ENCODE measurements at regions not wholly inside any gene's neighbourhood (a gene's known extent, or its start where the extent isn't known, plus 50 kb on each side); places are given as distances from the start of the nearest gene placed in this dataset.

DNA sequence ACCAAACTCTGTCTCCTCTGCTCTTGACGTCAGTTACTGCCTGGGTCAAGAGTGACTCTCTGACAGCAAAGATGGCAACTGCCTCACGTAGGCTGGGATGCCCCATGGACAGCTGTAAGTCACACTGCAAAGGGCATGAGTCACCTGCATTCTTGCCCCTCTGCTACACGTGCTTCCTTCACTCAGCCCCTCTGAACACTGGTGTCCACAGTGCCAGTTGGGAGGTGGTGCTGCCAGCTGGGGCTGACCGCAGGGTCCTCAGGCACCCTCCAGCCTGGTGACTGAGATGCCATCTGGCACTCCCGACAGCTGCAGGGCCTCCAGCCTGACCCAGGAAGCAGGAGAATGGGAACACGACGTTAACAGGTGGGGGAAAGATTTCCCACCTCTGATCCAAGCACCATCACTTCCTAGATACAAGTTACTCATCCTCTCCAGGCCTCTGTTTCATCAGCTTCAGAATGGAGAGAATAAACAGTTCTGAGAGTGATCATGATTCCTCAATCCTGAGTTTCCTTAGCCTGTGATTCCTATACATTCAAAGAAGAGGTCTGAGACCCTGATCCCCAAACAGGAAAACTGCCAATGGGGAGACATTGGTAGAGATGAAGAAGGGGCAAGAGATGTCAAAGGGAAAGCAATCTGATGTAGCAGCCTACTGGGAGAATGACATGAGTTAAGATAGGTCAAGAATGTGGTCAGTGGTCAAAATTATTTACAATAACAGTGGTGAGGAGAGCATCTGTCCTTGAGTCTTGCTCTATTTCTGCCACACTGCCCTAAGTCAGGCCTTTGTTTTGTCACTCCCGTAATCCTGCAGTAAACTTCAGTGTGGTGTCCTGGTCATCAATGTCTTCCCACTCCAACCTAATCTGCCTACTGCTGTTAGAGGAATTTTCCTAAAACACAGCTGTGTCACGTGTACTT, 86.1 kb upstream of the BCL6 start:
- peaks cover 0 to 18% (median 8%) of the 10 kb centered on the region in 11 experiments; a peak in 7 of 22 replicates for H3K9me3 ChIP-seq (replicated peaks in 1 of 11)
- H3K9ac ChIP-seq: no peak overlapping the region
- H3K36me3 ChIP-seq: no peaks in the 10 kb centered on the region
- no peak overlapping the region for H3K27ac ChIP-seq
- no peak for TF ChIP-seq Cebpa-rat (IDR thresholded peaks at IDR 0.05)
- H3K4me2 ChIP-seq: no peak overlapping the region
- peaks cover 7 to 22% (median 20%) of the 10 kb centered on the region in 10 experiments; a peak in 17 of 20 replicates for H3K4me1 ChIP-seq
- no peak overlapping the region for H3K4me3 ChIP-seq
- no peaks in the 10 kb centered on the region for H4K20me1 ChIP-seq
- H3K27me3 ChIP-seq: no peaks in the 10 kb centered on the region

DNA sequence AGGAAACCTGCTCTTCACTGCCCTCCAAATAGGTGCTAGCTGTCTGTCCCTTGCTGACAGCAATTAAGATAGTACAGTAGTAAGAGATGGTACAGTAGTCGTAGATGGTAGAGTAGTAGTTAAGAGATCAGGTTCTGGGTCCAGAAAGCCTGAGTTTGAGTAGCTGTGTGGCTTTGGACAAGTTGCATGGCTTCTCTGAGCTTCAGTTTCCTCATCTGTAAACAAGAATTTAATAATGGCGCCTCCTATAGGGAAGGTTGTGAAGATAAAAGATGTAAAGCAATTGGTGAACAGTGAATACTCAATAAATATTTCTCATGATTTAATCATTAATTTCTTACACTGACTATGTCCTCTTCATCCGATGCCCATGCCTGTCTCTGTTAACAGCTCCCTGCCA, 86.9 kb upstream of the BCL6 start:
- H3K27me3 ChIP-seq: no peaks in the 10 kb centered on the region
- TF ChIP-seq Cebpa-rat (IDR thresholded peaks at IDR 0.05): no peak

DNA sequence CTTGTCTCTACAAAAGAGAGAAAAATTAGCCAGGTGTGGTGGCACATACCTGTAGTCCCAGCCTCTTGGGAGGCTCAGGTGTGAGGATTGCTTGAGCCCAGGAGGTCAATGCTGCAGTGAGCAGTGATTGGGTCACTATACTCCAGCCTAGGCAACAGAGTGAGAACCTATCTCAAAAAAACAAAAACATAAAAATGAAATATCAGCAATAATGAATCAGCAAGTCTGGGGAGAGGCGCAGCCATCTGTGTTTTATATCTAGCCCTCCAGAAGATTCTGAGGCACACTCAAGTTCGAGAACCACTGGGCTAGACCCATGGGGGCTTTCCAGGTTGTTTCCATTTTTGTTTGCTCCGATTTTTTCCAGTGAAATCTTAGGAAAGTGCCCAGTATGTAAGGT, 88.1 kb upstream of the BCL6 start:
- H3K4me1 ChIP-seq: peaks cover 7 to 21% (median 18%) of the 10 kb centered on the region in 10 experiments; a peak in 17 of 20 replicates
- H4K20me1 ChIP-seq: no peaks in the 10 kb centered on the region
- H3K9me3 ChIP-seq (replicated peaks in 1 of 11): peaks cover 0 to 18% (median 7%) of the 10 kb centered on the region in 11 experiments; a peak in 6 of 22 replicates

More for the DNA sequence above, 86.9 kb upstream of the BCL6 start:
- H3K9me3 ChIP-seq (replicated peaks in 1 of 11): peaks cover 0 to 18% (median 7%) of the 10 kb centered on the region in 11 experiments; a peak in 7 of 22 replicates
- H3K4me2 ChIP-seq: no peak overlapping the region
- H3K4me1 ChIP-seq: peaks cover 7 to 22% (median 20%) of the 10 kb centered on the region in 10 experiments; a peak in 17 of 20 replicates
- no peaks in the 10 kb centered on the region for H4K20me1 ChIP-seq
- no peak overlapping the region for H3K27ac ChIP-seq
- no peaks in the 10 kb centered on the region for H3K36me3 ChIP-seq
- no peak overlapping the region for H3K4me3 ChIP-seq
- H3K9ac ChIP-seq: no peak overlapping the region

DNA sequence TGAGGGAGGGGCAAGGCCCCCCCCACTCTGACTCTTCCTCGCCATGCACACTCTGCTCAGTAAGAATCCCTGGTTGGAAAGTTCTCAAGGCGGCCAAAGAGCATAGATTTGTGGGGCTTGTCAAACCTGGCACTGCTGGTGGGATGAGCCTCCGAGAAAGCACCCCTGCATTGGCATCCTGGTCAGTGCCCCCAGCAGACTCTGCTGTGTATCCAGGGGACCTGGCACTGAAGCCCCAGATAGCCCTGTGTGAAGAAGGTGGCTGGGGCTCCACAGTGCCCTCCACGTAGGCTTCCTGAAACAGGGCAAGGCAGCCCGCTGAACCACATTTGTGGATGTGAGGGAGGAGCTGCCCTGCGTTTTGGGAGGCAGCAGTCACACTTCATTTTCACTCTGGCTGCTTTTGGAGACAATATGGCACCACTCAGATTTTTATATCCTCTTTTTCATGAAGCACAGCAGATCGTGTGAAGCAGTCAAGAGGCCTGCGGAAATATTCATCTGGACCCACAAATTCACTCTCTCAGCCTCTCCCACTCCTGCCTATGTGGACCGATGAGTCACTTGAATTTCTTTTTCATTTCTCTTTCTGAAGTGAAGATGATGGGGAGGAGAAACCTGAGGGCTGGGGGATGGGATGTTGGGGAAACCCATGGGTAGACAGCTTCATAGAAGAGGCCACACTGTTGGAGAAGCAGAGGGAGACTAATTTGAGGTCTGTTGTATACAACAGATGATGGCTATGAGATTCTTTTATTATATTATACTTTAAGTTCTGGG, 88.7 kb upstream of the BCL6 start:
- H3K27ac ChIP-seq: no peak overlapping the region
- H3K4me2 ChIP-seq: no peak overlapping the region
- no peak for TF ChIP-seq Cebpa-rat (IDR thresholded peaks at IDR 0.05)
- no peaks in the 10 kb centered on the region for H3K36me3 ChIP-seq
- H3K4me1 ChIP-seq: peaks cover 5 to 15% (median 12%) of the 10 kb centered on the region in 10 experiments; a peak in 17 of 20 replicates
- H3K9ac ChIP-seq: no peak overlapping the region
- H3K27me3 ChIP-seq: no peaks in the 10 kb centered on the region
- H4K20me1 ChIP-seq: no peaks in the 10 kb centered on the region
- H3K9me3 ChIP-seq (replicated peaks in 1 of 11): peaks cover 0 to 18% (median 7%) of the 10 kb centered on the region in 11 experiments; a peak in 6 of 22 replicates
- no peak overlapping the region for H3K4me3 ChIP-seq

More for the DNA sequence above, 88.1 kb upstream of the BCL6 start:
- H3K36me3 ChIP-seq: no peaks in the 10 kb centered on the region
- TF ChIP-seq Cebpa-rat (IDR thresholded peaks at IDR 0.05): no peak
- H3K27ac ChIP-seq: no peak overlapping the region
- H3K4me3 ChIP-seq: no peak overlapping the region
- no peaks in the 10 kb centered on the region for H3K27me3 ChIP-seq
- no peak overlapping the region for H3K4me2 ChIP-seq
- H3K9ac ChIP-seq: no peak overlapping the region

DNA sequence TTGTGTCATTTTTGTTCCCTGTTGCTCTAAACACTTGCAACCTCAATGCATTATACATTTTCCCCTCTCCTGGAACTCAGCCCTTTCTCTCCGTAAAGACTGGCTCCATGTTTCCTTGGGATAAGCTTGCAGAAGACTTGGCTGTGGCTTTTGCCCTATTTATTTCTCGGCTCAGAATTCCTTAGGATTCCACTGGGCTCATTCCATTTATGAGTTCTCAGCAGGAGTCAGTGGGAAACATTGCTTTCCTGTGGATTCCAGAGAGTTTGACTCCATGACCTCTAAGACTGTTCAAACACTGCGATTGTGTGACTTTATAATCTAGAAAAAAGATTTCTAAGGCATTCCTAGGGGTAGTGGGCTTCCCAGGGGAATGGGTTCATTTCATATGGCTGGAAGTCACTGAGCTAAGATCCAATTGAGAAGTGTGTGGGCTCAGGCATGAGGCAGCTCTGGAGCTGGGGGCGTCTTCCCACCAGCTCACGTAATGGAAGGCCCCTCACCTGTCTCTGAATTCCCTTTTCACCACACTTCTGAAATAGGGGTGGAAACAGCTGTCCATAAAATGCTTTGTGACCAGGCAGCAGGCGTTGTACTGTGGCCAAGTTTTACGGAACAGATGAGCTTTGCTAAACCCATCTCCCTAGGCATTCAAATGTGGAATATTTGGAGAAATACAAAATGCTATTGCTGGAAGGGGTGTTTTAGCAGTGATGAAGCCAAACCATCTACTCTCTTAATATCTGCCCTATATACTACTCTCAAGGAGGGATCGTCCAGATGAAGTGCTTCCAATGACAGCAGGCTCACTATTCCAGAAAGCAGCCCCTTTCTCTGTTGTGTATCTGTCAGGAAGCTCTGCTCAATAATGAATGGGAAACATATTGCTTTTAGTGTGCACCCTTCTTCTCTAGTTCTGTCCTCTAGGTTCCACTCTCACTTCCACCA, 91.8 kb upstream of the BCL6 start:
- TF ChIP-seq Cebpa-rat (IDR thresholded peaks at IDR 0.05): no peak
- H3K36me3 ChIP-seq: no peaks in the 10 kb centered on the region
- H3K9ac ChIP-seq: no peak overlapping the region
- no peaks in the 10 kb centered on the region for H3K27me3 ChIP-seq
- H3K4me1 ChIP-seq: no peaks in the 10 kb centered on the region
- no peaks in the 10 kb centered on the region for H4K20me1 ChIP-seq
- peaks cover 0 to 18% (median 7%) of the 10 kb centered on the region in 11 experiments; a peak in 6 of 22 replicates for H3K9me3 ChIP-seq (replicated peaks in 1 of 11)
- no peak overlapping the region for H3K4me3 ChIP-seq
- H3K27ac ChIP-seq: no peak overlapping the region
- no peak overlapping the region for H3K4me2 ChIP-seq

DNA sequence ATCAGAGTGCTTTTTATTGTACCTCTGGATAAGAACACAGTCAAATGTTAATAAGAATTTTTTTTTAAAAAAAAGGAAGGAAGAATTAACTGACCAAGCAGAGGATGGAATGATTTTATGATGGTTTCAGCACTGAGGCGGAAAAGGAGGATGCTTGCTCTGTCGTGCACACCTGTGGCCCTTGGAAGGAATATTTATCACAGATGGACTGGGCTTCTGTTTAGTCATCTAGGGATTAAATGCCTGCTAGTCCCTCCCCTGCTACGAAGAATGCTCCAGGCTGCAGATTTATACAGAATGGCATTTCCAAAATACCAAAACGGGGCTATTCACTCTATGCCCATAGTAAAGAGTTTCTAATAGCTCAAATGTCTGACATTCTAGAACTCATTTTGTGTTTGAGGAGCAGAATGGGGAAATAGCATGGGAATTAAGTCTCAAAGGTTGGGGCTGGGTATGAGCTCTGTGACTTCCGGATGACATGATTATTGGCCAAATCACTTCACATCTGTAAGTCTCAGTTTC, 92.8 kb upstream of the BCL6 start:
- no peak for TF ChIP-seq Cebpa-rat (IDR thresholded peaks at IDR 0.05)

DNA sequence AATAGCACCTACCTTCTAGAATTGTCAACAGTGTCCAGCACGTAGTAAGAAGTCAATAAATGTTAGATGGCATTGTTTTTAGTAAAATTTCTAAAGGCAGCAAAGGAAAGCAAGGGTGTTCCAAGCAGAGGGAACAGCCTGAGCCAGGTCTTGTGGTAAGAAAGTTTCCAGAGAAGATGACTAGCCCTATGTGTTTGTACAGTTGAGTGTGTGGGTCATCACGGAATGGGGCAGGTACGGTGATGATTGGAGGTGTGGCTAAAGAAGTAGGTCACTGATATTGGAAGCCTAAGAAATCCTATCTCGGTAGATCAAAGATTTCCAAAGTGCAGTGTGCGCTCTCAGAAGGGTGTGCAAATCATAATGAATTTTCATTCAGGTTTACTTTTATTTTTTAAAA, 94.2 kb upstream of the BCL6 start:
- Histone ChIP-seq H3K9me3 (replicated peaks in 1 of 11) (peaks cover 0 to 16% (median 7%) of the 10 kb centered on the region in 11 experiments; a peak in 5 of 22 replicates), H3K36me3 (no peaks in the 10 kb centered on the region), H3K27ac (no peak overlapping the region), H4K20me1 (no peaks in the 10 kb centered on the region), H3K4me3 (no peak overlapping the region), H3K4me2 (no peak overlapping the region), H3K9ac (no peak overlapping the region), H3K27me3 (no peaks in the 10 kb centered on the region), H3K4me1 (no peaks in the 10 kb centered on the region)
- no peak for TF ChIP-seq Cebpa-rat (IDR thresholded peaks at IDR 0.05)

More for the DNA sequence above, 92.8 kb upstream of the BCL6 start:
- no peaks in the 10 kb centered on the region for H3K4me1 ChIP-seq
- no peak overlapping the region for H3K27ac ChIP-seq
- H3K9ac ChIP-seq: no peak overlapping the region
- H3K27me3 ChIP-seq: no peaks in the 10 kb centered on the region
- no peak overlapping the region for H3K4me3 ChIP-seq
- H3K9me3 ChIP-seq (replicated peaks in 1 of 11): peaks cover 0 to 18% (median 7%) of the 10 kb centered on the region in 11 experiments; a peak in 5 of 22 replicates
- H3K36me3 ChIP-seq: no peaks in the 10 kb centered on the region
- H4K20me1 ChIP-seq: no peaks in the 10 kb centered on the region
- no peak overlapping the region for H3K4me2 ChIP-seq

DNA sequence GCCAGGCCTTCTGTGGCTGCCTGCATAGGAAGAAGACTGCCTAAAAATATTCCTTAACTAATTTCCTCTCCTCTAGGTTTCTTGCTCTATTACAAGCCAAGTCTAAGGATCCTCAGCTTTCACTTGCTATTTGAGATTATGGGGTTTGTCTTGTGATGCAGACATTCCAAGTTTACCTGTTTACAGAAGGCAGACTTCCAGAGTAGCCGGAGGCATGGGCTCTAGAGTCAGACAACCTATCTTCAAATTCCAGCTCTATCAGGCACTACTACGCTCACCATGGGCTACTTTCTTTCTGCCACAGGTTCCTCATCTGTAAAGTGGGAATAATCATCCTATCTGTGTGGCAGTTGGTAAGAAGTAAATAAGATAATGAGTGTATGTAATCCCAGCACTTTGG, 95.6 kb upstream of the BCL6 start:
- TF ChIP-seq Cebpa-rat (IDR thresholded peaks at IDR 0.05): no peak
- H3K36me3 ChIP-seq: no peaks in the 10 kb centered on the region
- H3K9me3 ChIP-seq (replicated peaks in 1 of 11): peaks cover 0 to 9% (median 4%) of the 10 kb centered on the region in 11 experiments; a peak in 3 of 22 replicates
- H3K4me1 ChIP-seq: no peaks in the 10 kb centered on the region
- no peaks in the 10 kb centered on the region for H3K27me3 ChIP-seq
- H3K27ac ChIP-seq: no peak overlapping the region
- no peak overlapping the region for H3K4me2 ChIP-seq
- no peak overlapping the region for H3K4me3 ChIP-seq
- no peaks in the 10 kb centered on the region for H4K20me1 ChIP-seq
- no peak overlapping the region for H3K9ac ChIP-seq
